GM12878 (cell line): ENCODE measurements at regions not wholly inside any gene's neighbourhood (a gene's known extent, or its start where the extent isn't known, plus 50 kb on each side); places are given as distances from the start of the nearest gene placed in this dataset.

Experiments used
- ATAC-seq: fragments of 200-7000 bp; cut with Tn5 transposase; 3 replicates; pipeline ENCODE4 v1.9.1; 2020; ENCODE audit warnings: mild to moderate bottlenecking, moderate library complexity
- BruUV-seq: library from RNA; stranded (reverse); fragments of 400-500 nt; replicated peaks from 2 replicates; lab custom pipeline; 2021; lab: Mats Ljungman, UMichigan
- CTCF ChIA-PET: fragments of 300-600 bp; sonication (Branson Sonifier 250); formaldehyde crosslinking; extraction: SDS; loops from one replicate; lab custom pipeline; 2021; ENCODE audit warnings: inconsistent platforms; lab: Yijun Ruan, JAX
- POLR2A ChIA-PET: fragments of 350-600 bp; formaldehyde crosslinking; extraction: SDS; loops from one replicate; lab custom pipeline; 2021; ENCODE audit warnings: inconsistent platforms; lab: Charles Lee
- RAD21 ChIA-PET: fragments of 300-600 bp; sonication (Branson Sonifier 250); formaldehyde crosslinking; loops from one replicate; lab custom pipeline; 2023; ENCODE audit warnings: antibody characterized with exemption; ENCODE audit not compliant: unreplicated experiment; lab: Charles Lee
- SMC1A ChIA-PET: fragments of 300-600 bp; sonication (Branson Sonifier 250); formaldehyde crosslinking; loops from one replicate; lab custom pipeline; 2023; ENCODE audit not compliant: unreplicated experiment, uncharacterized antibody; lab: Charles Lee
- DNase-seq: peaks from one replicate; pipeline ENCODE4 v3.0.0-alpha.2; 2011; ENCODE audit warnings: low read depth, low spot score
- FAIRE-seq: peaks from 3 replicates; lab custom pipeline; 2011; peaks lifted over from hg19 to GRCh38; lab: Jason Lieb, UNC
- H2AFZ ChIP-seq: 2 replicates; pipeline ENCODE4 v1.6.0; 2011; ENCODE audit warnings: low read depth, low read length, control low read depth; ENCODE audit not compliant: control insufficient read depth
- H3K27ac ChIP-seq: 2 replicates; pipeline ENCODE4 v1.5.1; 2011; ENCODE audit warnings: control low read depth; ENCODE audit not compliant: control insufficient read depth, insufficient read depth
- H3K27me3 ChIP-seq, 2 experiments: replicated peaks in 1 of 2; 2 replicates each; pipeline versions ENCODE4 v1.6.0 to v1.6.1; 2011; ENCODE audit warnings: low read length in 1 of 2; ENCODE audit not compliant: control insufficient read depth in 2 of 2, insufficient read depth in 2 of 2
- H3K36me3 ChIP-seq, 2 experiments: 2 replicates each; pipeline ENCODE4 v1.5.1; 2011; ENCODE audit warnings: low read length in 1 of 2; ENCODE audit not compliant: control insufficient read depth in 2 of 2, insufficient read depth in 2 of 2
- H3K4me1 ChIP-seq: 2 replicates; pipeline ENCODE4 v1.6.1; 2011; ENCODE audit warnings: mild to moderate bottlenecking, low read length, moderate library complexity, mixed read lengths; ENCODE audit not compliant: control insufficient read depth, insufficient read depth
- H3K4me2 ChIP-seq: 2 replicates; pipeline ENCODE4 v1.6.0; 2011; ENCODE audit warnings: control low read depth; ENCODE audit not compliant: control insufficient read depth, insufficient read depth
- H3K4me3 ChIP-seq: fragments of 200-600 bp; sonication (generic); 2 replicates; pipeline ENCODE4 v1.5.1; 2016
- H3K79me2 ChIP-seq: 2 replicates; pipeline ENCODE4 v1.6.0; 2011; ENCODE audit warnings: low read length; ENCODE audit not compliant: control insufficient read depth, insufficient read depth
- H3K9ac ChIP-seq: 2 replicates; pipeline ENCODE4 v1.8.0; 2011; ENCODE audit warnings: low read length, control low read depth, mixed read lengths; ENCODE audit not compliant: control insufficient read depth, insufficient read depth
- H3K9me3 ChIP-seq: replicated peaks from 3 replicates; pipeline ENCODE4 v1.5.1; 2011; ENCODE audit warnings: mild to moderate bottlenecking, low read length; ENCODE audit not compliant: control insufficient read depth, insufficient read depth
- H4K20me1 ChIP-seq: 2 replicates; pipeline ENCODE4 v1.6.0; 2011; ENCODE audit not compliant: control insufficient read depth, insufficient read depth
- CBX5 ChIP-seq: sonication (generic); IDR thresholded peaks from 2 replicates; pipeline ENCODE4 v1.6.1; 2016; ENCODE audit warnings: low read depth, moderate library complexity, mild to moderate bottlenecking, inconsistent platforms
- DPF2 ChIP-seq: fragments of 450-650 bp; IDR thresholded peaks from 2 replicates; pipeline ENCODE4 v1.6.1; 2017; ENCODE audit warnings: mild to moderate bottlenecking
- EED ChIP-seq: sonication (generic); IDR thresholded peaks from 2 replicates; pipeline ENCODE4 v1.6.1; 2016; ENCODE audit warnings: antibody characterized with exemption, low read depth
- HCFC1 ChIP-seq: fragments of 150-350 bp; IDR thresholded peaks from 2 replicates; pipeline ENCODE4 v1.6.1; 2014; ENCODE audit warnings: low read length
- MXI1 ChIP-seq: fragments of 150-350 bp; IDR thresholded peaks from 2 replicates; pipeline ENCODE4 v1.6.1; 2011; ENCODE audit warnings: low read depth, mild to moderate bottlenecking, inconsistent platforms, low read length, improper control_type of control experiment
- NRF1 ChIP-seq: conservative IDR thresholded peaks from 2 replicates; pipeline ENCODE4 v1.6.1; 2011; ENCODE audit warnings: mild to moderate bottlenecking, low read depth, low read length, improper control_type of control experiment
- POLR2AphosphoS5 ChIP-seq: IDR thresholded peaks from 2 replicates; pipeline ENCODE4 v1.6.1; 2011; ENCODE audit warnings: mild to moderate bottlenecking, low read length, inconsistent platforms
- SIN3A ChIP-seq: IDR thresholded peaks from 2 replicates; pipeline ENCODE4 v1.6.1; 2012; ENCODE audit warnings: low read depth, low read length, improper control_type of control experiment
- SREBF1 ChIP-seq: IDR thresholded peaks from 2 replicates; pipeline ENCODE4 v1.6.1; 2012; ENCODE audit warnings: mild to moderate bottlenecking, low read length
- TAF1 ChIP-seq: IDR thresholded peaks from 2 replicates; pipeline ENCODE4 v1.6.1; 2011; ENCODE audit warnings: mild to moderate bottlenecking, low read depth, low read length, borderline replicate concordance
- WGBS: methylation state at CpG from one replicate; pipeline ENCODE4 v1.1.6; 2016; ENCODE audit warnings: low lambda C conversion rate; ENCODE audit not compliant: insufficient replicate concordance, insufficient coverage; ENCODE audit errors: missing lambda C conversion rate; 5-methylcytosine and 5-hydroxymethylcytosine counted together
- in situ Hi-C: fragments of 300-500 bp; cut with MboI; formaldehyde crosslinking; loops from 9 replicates; pipeline ENCODE4 v1.14.3; 2018; ENCODE audit warnings: mixed read lengths
- intact Hi-C: fragments of 100-400 bp; cut with micrococcal nuclease; formaldehyde crosslinking; loops from one replicate; pipeline ENCODE4 v1.14.2; 2022; ENCODE audit not compliant: unreplicated experiment

GRCh38 chr4:176444741-176445140 is 125.0 kb downstream of the SPCS3 start:
- Histone ChIP-seq H3K4me3 (no peak overlapping the region), H4K20me1 (no peaks in the 10 kb centered on the region), H3K36me3 (no peaks in the 10 kb centered on the region), H3K4me1 (no peaks in the 10 kb centered on the region), H3K9ac (no peak overlapping the region), H3K4me2 (no peak overlapping the region), H3K9me3 (no peaks in the 10 kb centered on the region; the same call in 2 of the 3 replicates), H3K27ac (no peak overlapping the region), H3K27me3 (no peaks in the 10 kb centered on the region), H2AFZ (no peak overlapping the region), H3K79me2 (no peaks in the 10 kb centered on the region)
- DNase-seq (no peak), ATAC-seq (no peak), FAIRE-seq (no peak)
- intact Hi-C loops (no loop called here), in situ Hi-C loops (no loop called here)
- POLR2A ChIA-PET: no interaction called here
- CTCF ChIA-PET: no interaction called here
- no TSS peak for BruUV-seq
- RAD21 ChIA-PET: no interaction called here
- WGBS: 17% methylated on average over 3 of the region's 3 CpGs
- SMC1A ChIA-PET: interaction anchor here (2.3 kb wide), 1 partner anchor 8 kb away, joined by 5 read pairs; no protein-coding TSS in a partner anchor
- TF ChIP-seq MXI1 (no peak), DPF2 (no peak), SIN3A (no peak), TAF1 (no peak), POLR2AphosphoS5 (no peak)

- SMC1A ChIA-PET: interaction anchor here (1.1 kb wide), 1 partner anchor 22 kb away, joined by 3 read pairs; no protein-coding TSS in a partner anchor
- no peak overlapping the region for H3K4me3 ChIP-seq
- in situ Hi-C loops: no loop called here
- BruUV-seq: no TSS peak
- intact Hi-C loops: no loop called here
- no peak for TF ChIP-seq NRF1
- no peak for TF ChIP-seq HCFC1
- no peak for TF ChIP-seq EED
- no peak for TF ChIP-seq SREBF1
- no peak for TF ChIP-seq CBX5
- TF ChIP-seq, all 136 proteins: peak for 0
- POLR2A ChIA-PET: no interaction called here
- Histone ChIP-seq H3K9me3 (no peaks in the 10 kb centered on the region; the same call in 2 of the 3 replicates), H3K27ac (no peak overlapping the region), H4K20me1 (no peaks in the 10 kb centered on the region), H3K9ac (no peak overlapping the region), H3K79me2 (no peaks in the 10 kb centered on the region), H3K36me3 (no peaks in the 10 kb centered on the region), H3K4me1 (no peaks in the 10 kb centered on the region), H2AFZ (no peak overlapping the region), H3K27me3 (no peaks in the 10 kb centered on the region), H3K4me2 (no peak overlapping the region)
- WGBS: 80% methylated on average over 3 of the region's 3 CpGs
- RAD21 ChIA-PET: no interaction called here
- ATAC-seq (no peak), DNase-seq (no peak), FAIRE-seq (no peak)
- CTCF ChIA-PET: interaction anchor here (1.1 to 1.2 kb wide), 2 partner anchors 33 to 68 kb away, joined by 3 read pairs; no protein-coding TSS in a partner anchor
These were observed 129.0 kb downstream of the SPCS3 start for GRCh38 chr4:176448761-176449160.
